GM18868 (cell line): ENCODE measurements at regions not wholly inside any gene's neighbourhood (a gene's known extent, or its start where the extent isn't known, plus 50 kb on each side); places are given as distances from the start of the nearest gene placed in this dataset.

Experiments
- ATAC-seq: cut with Tn5 transposase; IDR thresholded peaks from one replicate; pipeline ENCODE4 v1.9.1; 2021; ENCODE audit warnings: mild to moderate bottlenecking, moderate library complexity; ENCODE audit not compliant: unreplicated experiment

DNA sequence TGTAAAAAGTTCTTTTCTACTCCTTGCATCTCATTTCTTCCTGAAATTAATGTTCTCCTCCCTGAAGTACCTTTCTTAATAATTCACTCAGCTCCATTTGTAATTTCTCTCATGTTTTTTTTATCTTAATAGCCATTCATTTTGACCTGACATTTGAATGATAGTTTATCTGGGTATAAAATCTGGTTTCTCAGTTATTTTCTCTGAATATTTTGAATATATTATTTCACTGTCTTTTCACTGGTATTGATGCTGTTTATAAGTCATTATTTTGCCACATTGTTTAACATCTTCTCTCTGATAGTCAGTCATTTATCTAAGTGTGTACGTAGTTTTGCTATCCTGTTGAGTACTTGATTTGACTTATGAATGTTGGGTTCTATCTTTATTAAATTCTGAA, 68.8 kb upstream of the ARHGAP18 start:
- no peak for ATAC-seq

DNA sequence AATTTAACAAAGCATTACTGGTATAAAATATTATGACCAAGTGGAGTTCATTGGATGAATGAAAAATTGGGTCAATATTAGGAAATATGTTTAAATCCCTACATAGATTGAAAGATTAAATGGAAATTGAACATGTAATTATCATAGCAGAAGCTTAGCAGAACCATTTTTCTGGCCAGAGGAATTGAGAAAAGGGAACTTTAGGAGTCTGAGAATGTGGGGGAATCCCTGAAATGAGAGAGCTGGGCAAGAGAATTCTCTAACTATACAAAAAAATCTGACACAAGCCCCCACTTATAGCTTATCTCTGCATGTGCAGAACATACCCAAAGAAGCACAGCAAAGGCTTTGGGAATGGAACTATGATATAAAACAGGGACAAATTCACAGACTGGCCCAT, 67.4 kb upstream of the ARHGAP18 start:
- no peak for ATAC-seq

DNA sequence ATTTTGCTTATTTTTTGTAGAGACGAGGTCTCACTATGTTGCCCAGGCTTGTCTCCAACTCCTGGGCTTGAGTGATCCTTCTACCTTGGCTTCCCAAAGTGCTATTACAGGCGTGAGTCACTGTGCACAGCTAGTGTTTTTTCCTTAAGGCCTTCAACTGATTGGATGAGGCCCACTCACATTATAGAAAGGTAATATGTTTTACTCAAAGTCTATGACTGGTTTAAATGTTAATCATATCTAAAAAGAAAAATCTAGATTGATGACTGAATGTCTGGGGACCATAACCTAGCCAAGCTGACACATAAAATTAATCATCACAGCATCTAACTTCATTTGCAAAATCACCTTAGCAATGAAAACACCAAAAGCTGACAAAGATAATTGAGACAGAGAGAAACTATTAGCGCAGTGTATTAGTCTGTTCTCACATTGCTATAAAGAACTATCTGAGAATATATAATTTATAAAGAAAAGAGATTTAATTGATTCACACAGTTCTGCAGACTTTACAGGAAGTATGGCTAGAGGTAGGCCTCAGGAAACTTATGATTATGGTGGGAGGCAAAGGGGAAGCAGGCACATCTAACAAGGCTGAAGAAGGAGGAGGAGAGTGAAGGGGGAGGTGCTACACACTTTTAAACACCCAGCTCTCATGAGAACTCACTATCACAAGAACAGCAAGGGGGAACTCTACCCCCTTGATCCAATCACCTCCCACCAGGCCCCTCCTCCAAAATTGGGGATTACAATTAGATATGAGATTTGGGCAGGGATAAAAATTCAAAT, 66.8 kb upstream of the ARHGAP18 start:
- no peak for ATAC-seq

DNA sequence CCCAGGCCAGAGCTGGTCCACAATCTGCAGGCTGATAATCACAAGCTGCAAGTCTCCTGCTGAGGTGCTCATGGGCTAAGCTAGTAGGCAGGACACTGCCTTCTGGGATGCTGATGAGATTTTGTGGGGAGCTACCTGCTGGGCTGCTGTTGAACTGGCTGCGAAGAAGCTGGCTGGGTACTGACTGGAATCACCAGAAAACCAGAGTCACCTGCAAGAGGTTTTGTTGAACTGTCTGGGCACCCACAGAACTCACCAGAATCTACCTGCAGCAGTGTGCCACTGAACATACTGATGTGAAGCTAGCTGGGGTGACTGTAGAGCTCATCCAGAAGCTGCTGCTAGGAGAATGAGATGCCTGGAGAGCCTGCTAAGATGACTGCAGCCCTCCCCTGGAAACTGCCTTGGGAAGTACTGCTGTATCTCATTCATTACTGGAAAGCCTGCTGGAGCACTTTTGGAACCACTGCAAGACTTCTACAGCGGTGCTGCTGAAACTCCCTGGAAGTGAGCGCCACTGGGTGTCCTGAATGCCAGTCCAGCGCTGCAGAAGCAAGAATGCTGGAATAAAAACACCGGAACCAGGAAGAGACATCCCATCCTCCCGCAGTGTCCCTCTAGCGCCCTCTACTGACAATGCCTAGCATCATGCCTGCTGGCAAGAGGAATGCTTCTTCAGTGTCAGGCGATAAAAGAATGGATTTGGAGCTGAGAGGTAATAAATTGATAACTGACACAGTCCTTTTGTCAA, 64.9 kb upstream of the ARHGAP18 start:
- no peak for ATAC-seq

DNA sequence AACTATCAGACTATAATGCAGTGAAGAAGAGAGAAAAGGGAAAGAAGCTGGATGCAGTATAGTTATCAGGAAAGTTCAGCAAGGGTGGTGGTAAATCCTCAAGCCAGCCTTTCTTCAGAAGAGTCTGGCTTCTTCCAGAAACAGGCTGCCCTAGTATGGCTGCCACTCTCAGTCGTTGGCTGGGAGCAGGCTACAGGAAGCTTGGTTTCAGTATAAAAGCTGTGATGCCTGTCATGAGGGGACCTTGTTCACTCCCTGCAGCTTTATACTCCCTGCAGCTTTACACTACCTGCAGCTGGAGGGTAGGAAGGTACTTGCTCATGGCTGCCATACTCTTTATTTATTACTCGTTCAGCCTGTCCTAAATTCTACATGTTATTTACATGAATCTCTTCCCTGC, 63.3 kb upstream of the ARHGAP18 start:
- ATAC-seq = no peak

DNA sequence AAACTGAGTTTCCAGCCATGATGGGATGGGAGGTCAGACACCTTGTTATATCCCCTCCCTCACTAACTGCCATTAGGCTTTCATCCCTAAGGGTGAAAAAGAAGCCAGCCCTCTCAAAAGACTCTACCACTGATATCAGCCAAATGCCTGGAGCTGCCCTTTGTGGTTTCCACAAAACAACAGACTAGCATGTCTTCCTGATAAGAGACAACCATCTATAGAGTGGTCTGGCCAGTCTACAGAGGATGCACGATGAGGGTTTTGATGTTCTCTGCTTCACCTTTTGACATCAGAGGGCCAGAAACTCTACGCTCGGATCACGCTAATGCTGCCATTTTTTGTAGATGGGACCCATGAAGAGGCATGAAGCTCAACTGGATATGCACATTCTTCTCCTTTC, 61.7 kb upstream of the ARHGAP18 start:
- ATAC-seq = no peak

DNA sequence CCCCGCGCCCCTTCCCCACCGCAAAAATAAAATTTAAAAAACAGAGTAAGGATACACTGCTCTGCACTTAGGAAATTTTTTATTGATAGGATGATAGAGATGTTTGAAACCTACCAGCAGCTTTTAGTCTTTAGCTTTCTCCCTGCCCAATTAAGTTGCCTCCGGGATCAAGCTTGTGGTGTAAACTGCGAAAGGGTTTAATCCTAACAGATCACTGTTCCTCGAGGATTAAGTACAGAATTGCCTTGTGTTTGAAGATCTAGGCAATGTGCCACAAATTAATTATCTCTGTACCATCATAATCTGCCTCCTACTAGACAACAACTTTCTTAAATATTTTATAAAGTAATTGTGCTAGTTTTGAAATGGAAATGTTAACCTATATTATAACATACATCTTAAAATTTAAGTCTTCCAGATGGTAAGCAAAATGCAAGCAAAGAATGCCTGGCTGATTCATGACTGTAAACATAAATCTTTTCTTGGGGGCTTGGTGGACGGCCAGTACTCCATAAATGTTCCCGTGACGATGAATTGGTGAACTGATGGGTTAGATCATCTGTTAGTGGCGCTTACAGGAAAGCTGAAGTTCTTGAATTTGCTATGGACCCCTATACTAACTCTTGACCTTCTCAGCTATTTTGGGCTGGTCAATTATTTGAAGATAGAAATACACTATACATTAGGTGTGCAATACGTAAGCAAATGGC, 58.0 kb upstream of the ARHGAP18 start:
- no peak for ATAC-seq

DNA sequence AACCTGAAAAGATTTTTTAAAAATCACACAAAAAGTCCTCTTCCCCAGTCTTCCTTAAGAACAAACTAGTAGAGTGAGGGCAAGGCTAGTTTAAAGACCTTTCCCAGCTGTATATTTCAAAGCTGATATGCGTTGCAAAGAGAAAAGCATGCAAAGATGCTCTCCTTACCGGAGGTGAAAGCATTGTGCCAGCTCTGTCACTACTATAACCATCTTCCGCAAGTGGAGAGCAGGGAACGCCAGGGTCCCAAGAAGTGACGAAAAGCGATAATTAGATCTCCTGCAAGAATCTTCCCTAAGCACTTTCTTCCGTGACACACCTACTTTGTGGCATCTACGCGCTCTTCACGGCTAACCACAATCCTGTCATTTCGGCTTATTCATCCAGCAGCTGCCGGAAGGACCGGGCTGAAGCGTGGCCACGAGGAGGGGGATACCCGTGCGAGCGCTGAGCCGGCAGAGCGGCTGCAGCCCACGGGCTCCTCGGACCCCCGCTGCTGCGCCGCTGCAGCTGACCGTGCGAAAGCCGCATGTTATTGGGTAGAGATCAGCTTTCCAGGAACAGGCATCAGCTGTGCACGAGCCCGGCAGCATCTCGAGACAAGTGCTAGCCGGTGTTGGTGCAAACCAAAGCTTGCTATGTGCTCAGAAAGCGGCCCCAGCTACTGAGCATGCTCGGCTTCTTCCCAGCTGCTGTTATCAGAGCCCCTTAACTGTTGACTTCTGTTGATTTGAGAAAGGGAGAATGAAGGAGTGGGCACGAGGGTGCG, 57.2 kb upstream of the ARHGAP18 start:
- peak; percentile 93 for ATAC-seq

DNA sequence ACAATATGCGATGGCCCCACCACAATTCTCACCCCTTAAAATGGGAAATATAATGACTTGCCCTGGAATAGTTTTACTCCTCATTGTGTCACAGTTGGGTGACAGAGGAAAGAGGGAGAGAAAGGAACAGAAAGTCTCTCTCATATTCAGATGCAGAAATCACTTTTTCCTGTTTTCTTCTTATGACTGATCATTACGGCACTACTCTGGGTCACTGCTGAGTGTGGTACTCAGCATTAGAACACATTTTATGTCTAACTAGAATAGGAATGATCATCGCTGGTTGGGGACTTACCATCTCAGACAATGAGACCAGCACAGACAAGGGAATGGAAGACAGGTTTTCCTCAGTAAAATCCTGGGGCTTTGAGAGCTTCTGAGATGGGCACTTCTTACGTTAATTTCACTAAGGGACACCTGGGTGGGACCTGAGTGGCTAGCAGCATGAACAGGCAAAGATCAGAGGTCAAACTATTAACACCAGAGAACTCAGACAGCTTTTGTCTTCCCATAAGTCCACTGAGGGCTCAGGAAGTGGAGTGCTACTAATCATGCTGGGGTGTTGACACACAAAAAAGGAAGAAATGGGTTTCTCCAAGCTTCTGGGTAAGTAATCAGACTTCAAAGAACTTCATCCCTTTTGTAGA, 54.9 kb upstream of the ARHGAP18 start:
- no peak for ATAC-seq

DNA sequence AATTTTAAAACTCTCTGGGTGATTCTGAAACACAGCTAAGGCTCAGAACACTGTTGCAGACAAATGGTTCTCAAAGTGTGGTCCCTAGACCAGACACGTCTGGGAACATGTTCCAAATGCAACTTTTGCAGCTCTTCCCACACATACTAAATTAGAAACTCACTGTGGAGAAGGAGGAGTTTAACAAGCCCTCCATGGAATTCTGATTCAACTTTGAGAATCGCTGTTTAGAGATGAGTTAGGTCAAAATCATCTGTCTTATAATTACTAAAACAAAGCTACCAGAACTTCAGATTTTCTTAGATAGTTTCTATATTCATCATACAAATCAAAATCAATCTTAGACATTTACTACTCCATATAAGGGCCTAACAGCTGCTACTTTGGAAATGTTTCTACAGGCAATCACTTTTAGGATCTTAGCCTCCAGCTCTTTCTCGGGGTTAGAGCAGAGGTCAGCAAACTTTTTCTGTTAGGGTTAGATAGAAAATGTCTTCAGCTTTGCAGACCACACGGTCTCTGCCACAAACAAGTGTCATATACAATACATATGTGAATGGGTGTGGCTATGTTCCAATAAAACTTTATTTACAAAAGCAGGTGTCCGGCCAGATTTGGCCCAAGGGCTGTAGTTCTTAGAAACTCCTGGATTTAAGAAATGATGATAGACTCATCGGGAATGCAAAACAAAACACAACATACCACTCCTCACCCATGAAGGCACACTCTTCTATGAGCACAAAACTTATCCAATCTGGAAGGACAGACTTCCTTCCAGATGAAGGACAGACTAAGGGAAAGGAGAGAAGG, 50.0 kb upstream of the ARHGAP18 start:
- no peak for ATAC-seq
